ENCODE measurements at regions not wholly inside any gene's neighbourhood (a gene's known extent, or its start where the extent isn't known, plus 50 kb on each side); places are given as distances from the start of the nearest gene placed in this dataset.

- Histone ChIP-seq H3K27me3 (ENCODE audit: insufficient read depth, low read length) (no peaks in the 10 kb centered on the region), H3K79me2 (ENCODE audit: insufficient read depth, low read length) (no peaks in the 10 kb centered on the region), H4K20me1 (ENCODE audit: insufficient read depth) (no peaks in the 10 kb centered on the region), H3K4me1 (ENCODE audit: control insufficient read depth in 1 of 2, insufficient read depth in 2 of 2, low read length in 2 of 2) (no peaks in the 10 kb centered on the region), H3K9ac (ENCODE audit: low read length) (no peak overlapping the region), H3K9me2 (ENCODE audit: insufficient read depth) (no peaks in the 10 kb centered on the region), H2AFZ (ENCODE audit: low read depth, low read length, poor library complexity, severe bottlenecking) (no peak overlapping the region), H3K36me3 (ENCODE audit: control insufficient read depth in 1 of 2, insufficient read depth in 2 of 2, low read length in 2 of 2) (no peaks in the 10 kb centered on the region), H3K4me2 (ENCODE audit: low read length) (no peak overlapping the region), H3K27ac (ENCODE audit: low read depth, low read length) (no peak overlapping the region), H3K4me3 (replicated peaks in 1 of 2; ENCODE audit: low read depth in 1 of 2, low read length in 2 of 2) (no peak overlapping the region), H3K9me3 (ENCODE audit: control insufficient read depth in 1 of 2, insufficient read depth in 1 of 2, low read depth in 1 of 2, low read length in 2 of 2) (no peaks in the 10 kb centered on the region)
- intact Hi-C loops (cut with micrococcal nuclease) = no loop called here
- DNase-seq (ENCODE audit: low read depth, low spot score) = no peak
- no peak for ATAC-seq
- CTCF ChIA-PET = no interaction called here
- no peak for TF ChIP-seq CBX3 (IDR thresholded peaks at IDR 0.05; ENCODE audit: low read depth)
- TF ChIP-seq EZH2 (IDR thresholded peaks at IDR 0.05) = no peak
- TF ChIP-seq ZBTB33 (IDR thresholded peaks at IDR 0.05; ENCODE audit: extremely low read depth, insufficient replicate concordance, low read length) = no peak
- TF ChIP-seq REST (IDR thresholded peaks at IDR 0.05; ENCODE audit: low read depth) = no peak
- no peak for TF ChIP-seq TCF7L2 (IDR thresholded peaks at IDR 0.05; ENCODE audit: borderline replicate concordance, extremely low read depth, insufficient read depth, insufficient read length)
- no peak for TF ChIP-seq ELF1 (IDR thresholded peaks at IDR 0.05; ENCODE audit: borderline replicate concordance, low read depth)
- TF ChIP-seq CEBPB (IDR thresholded peaks at IDR 0.05; ENCODE audit: low read depth) = no peak
- RAD21 ChIA-PET (ENCODE audit: low non-redundant PET in 1 of 2, low total read pairs in 2 of 2, uncharacterized antibody in 2 of 2, unreplicated experiment in 2 of 2) = no interaction called here
- POLR2A ChIA-PET = interaction anchor here (0.7 kb wide), 1 partner anchor 115 kb away, joined by 4 read pairs; no protein-coding TSS in a partner anchor
- no TSS peak for BruUV-seq (replicated peaks)
Observed at GRCh38 chr6:106792536-106793236, 163.3 kb downstream of the QRSL1 start.
